ENCODE measurements at regions not wholly inside any gene's neighbourhood (a gene's known extent, or its start where the extent isn't known, plus 50 kb on each side); places are given as distances from the start of the nearest gene placed in this dataset.

- Histone ChIP-seq H3K56ac (replicated peaks; ENCODE audit: insufficient read length, low read depth, low read length) (no peak overlapping the region), H3K4me1 (replicated peaks in 1 of 4; ENCODE audit: control insufficient read depth in 3 of 4, insufficient read depth in 4 of 4, low read length in 3 of 4) (no peaks in the 10 kb centered on the region), H3K23me2 (ENCODE audit: low read depth, low read length) (no peaks in the 10 kb centered on the region), H2BK20ac (ENCODE audit: low read length) (no peak overlapping the region), H3K4ac (replicated peaks; ENCODE audit: insufficient read length, low read depth, low read length) (no peak overlapping the region), H3K4me2 (ENCODE audit: insufficient read depth in 1 of 2, low read depth in 2 of 2, low read length in 2 of 2) (no peak overlapping the region), H4K20me1 (replicated peaks in 1 of 2; ENCODE audit: control insufficient read depth in 1 of 2, insufficient read depth in 2 of 2, low read length in 2 of 2) (no peaks in the 10 kb centered on the region), H3K18ac (ENCODE audit: extremely low read depth, low read length) (no peak overlapping the region), H3K23ac (ENCODE audit: insufficient read length) (no peak overlapping the region), H3K14ac (ENCODE audit: insufficient read length) (no peak overlapping the region), H2BK5ac (ENCODE audit: low read depth, low read length) (no peak overlapping the region), H3K9me3 (ENCODE audit: insufficient read depth in 2 of 2, low read depth in 1 of 2, low read length in 1 of 2) (no peaks in the 10 kb centered on the region), H3K79me2 (ENCODE audit: control insufficient read depth in 1 of 2, insufficient read depth in 2 of 2, low read length in 2 of 2) (no peaks in the 10 kb centered on the region), H3K79me1 (ENCODE audit: low read depth, low read length) (no peaks in the 10 kb centered on the region), H2AFZ (ENCODE audit: low read length) (no peak overlapping the region), H3K27me3 (replicated peaks in 1 of 4; ENCODE audit: control insufficient read depth in 3 of 4, extremely low read depth in 1 of 4, insufficient read depth in 3 of 4, low read length in 3 of 4) (no peaks in the 10 kb centered on the region), H3K9ac (replicated peaks in 1 of 4; ENCODE audit: extremely low read depth in 1 of 4, low read depth in 3 of 4, low read length in 3 of 4) (no peak overlapping the region), H3K27ac (ENCODE audit: low read depth, low read length) (no peak overlapping the region), H2BK120ac (replicated peaks; ENCODE audit: low read depth, low read length) (no peak overlapping the region), H4K8ac (ENCODE audit: extremely low read depth, insufficient read depth, low read length) (no peak overlapping the region), H2BK12ac (ENCODE audit: low read depth, low read length) (no peak overlapping the region), H2BK15ac (ENCODE audit: low read length) (no peak overlapping the region), H3K4me3 (ENCODE audit: extremely low read depth in 1 of 4, insufficient read depth in 2 of 4, low read depth in 3 of 4, low read length in 4 of 4) (no peak overlapping the region), H4K5ac (ENCODE audit: insufficient read length, low read depth, low read length) (no peak overlapping the region), H3K36me3 (ENCODE audit: control insufficient read depth in 2 of 4, insufficient read depth in 4 of 4, low read length in 3 of 4) (no peaks in the 10 kb centered on the region), H2AK5ac (ENCODE audit: low read depth, low read length) (no peak overlapping the region), H4K91ac (replicated peaks; ENCODE audit: insufficient read length, low read length) (no peak overlapping the region)
- 93% methylated on average over 4 of the region's 4 CpGs; no CpG with 5 or more reads in 1 of the 2 experiments for WGBS, 2 experiments (ENCODE audit: extremely low coverage in 1 of 2, insufficient coverage in 1 of 2, insufficient read length in 1 of 2, insufficient replicate concordance in 2 of 2, low coverage in 1 of 2, low lambda C conversion rate in 2 of 2, missing lambda C conversion rate in 1 of 2)
- POLR2A ChIA-PET (ENCODE audit: partially characterized antibody), result no interaction called here
- DNase-seq (ENCODE audit: low read depth in 1 of 2, low spot score in 2 of 2), result no peak
- CTCF ChIA-PET (ENCODE audit: partially characterized antibody), result no interaction called here
- FAIRE-seq, result no peak
- TF ChIP-seq SP4 (IDR thresholded peaks at IDR 0.05; ENCODE audit: low read length) (no peak), EGR1 (IDR thresholded peaks at IDR 0.05; ENCODE audit: borderline replicate concordance, low read depth, low read length) (no peak), BRCA1 (IDR thresholded peaks at IDR 0.05; ENCODE audit: low read depth, low read length) (no peak), RNF2 (IDR thresholded peaks at IDR 0.05; ENCODE audit: borderline replicate concordance, low read depth, low read length, missing control alignments, poor library complexity, severe bottlenecking) (no peak), GABPA (IDR thresholded peaks at IDR 0.05; ENCODE audit: borderline replicate concordance, insufficient read depth, low read length) (no peak), CHD2 (IDR thresholded peaks at IDR 0.05; ENCODE audit: low read length) (no peak), CBX8 (IDR thresholded peaks at IDR 0.05; ENCODE audit: borderline replicate concordance, low read depth, low read length) (no peak)
Observed at GRCh38 chr3:75938921-75939320, 153.6 kb upstream of the ZNF717 start.

All from H1 (cell line).